IMR-90 (cell line): ENCODE measurements at regions not wholly inside any gene's neighbourhood (a gene's known extent, or its start where the extent isn't known, plus 50 kb on each side); places are given as distances from the start of the nearest gene placed in this dataset.

Source experiments
- ATAC-seq: fragments of 200-7000 bp; cut with Tn5 transposase; 2 replicates; pipeline ENCODE4 v1.9.1; 2020; ENCODE audit warnings: low read depth, mild to moderate bottlenecking, moderate library complexity
- BruUV-seq: library from RNA; stranded (reverse); fragments of 400-500 nt; replicated peaks from 2 replicates; lab custom pipeline; 2021; lab: Mats Ljungman, UMichigan
- CTCF ChIA-PET: fragments of 300-600 bp; formaldehyde crosslinking; extraction: SDS; loops from one replicate; lab custom pipeline; 2021; ENCODE audit warnings: antibody characterized with exemption; lab: Yijun Ruan, JAX
- POLR2A ChIA-PET: fragments of 300-600 bp; sonication (Branson Sonifier 250); formaldehyde crosslinking; loops from one replicate; lab custom pipeline; 2022; ENCODE audit warnings: antibody characterized with exemption; ENCODE audit not compliant: unreplicated experiment; lab: Charles Lee
- DNase-seq: peaks from one replicate; pipeline ENCODE4 v3.0.0; 2013
- H2AFZ ChIP-seq: replicated peaks from 2 replicates; pipeline ENCODE3; 2013; ENCODE audit warnings: low read length, mild to moderate bottlenecking; ENCODE audit not compliant: poor library complexity
- H2AK5ac ChIP-seq: 2 replicates; pipeline ENCODE4 v1.6.1; 2013; ENCODE audit warnings: low read depth, low read length, inconsistent platforms
- H2AK9ac ChIP-seq: replicated peaks from 2 replicates; pipeline ENCODE3; 2013; ENCODE audit warnings: mild to moderate bottlenecking, low read depth, low read length, moderate library complexity; ENCODE audit not compliant: poor library complexity
- H2BK120ac ChIP-seq: 2 replicates; pipeline ENCODE4 v1.6.1; 2013; ENCODE audit warnings: low read depth, low read length, inconsistent platforms
- H2BK15ac ChIP-seq: 3 replicates; pipeline ENCODE4 v1.6.1; 2013; ENCODE audit warnings: low read depth, low read length, inconsistent platforms
- H2BK20ac ChIP-seq: 2 replicates; pipeline ENCODE4 v1.6.1; 2013; ENCODE audit warnings: low read depth, mild to moderate bottlenecking, inconsistent platforms, low read length, moderate library complexity
- H2BK5ac ChIP-seq: 2 replicates; pipeline ENCODE4 v1.6.1; 2013; ENCODE audit warnings: mild to moderate bottlenecking, low read depth, low read length, inconsistent platforms; ENCODE audit not compliant: poor library complexity, severe bottlenecking
- H3K14ac ChIP-seq: replicated peaks from 2 replicates; pipeline ENCODE4 v1.6.1; 2013; ENCODE audit warnings: low read depth, low read length, inconsistent platforms
- H3K18ac ChIP-seq: 2 replicates; pipeline ENCODE4 v1.6.1; 2013; ENCODE audit warnings: low read depth, low read length, control low read depth
- H3K23ac ChIP-seq: 2 replicates; pipeline ENCODE4 v1.6.1; 2013; ENCODE audit warnings: low read depth, low read length, inconsistent platforms
- H3K27ac ChIP-seq: 2 replicates; pipeline ENCODE4 v1.5.1; 2013; ENCODE audit warnings: mild to moderate bottlenecking, control low read depth, low read length; ENCODE audit not compliant: insufficient read depth
- H3K27me3 ChIP-seq: 2 replicates; pipeline ENCODE4 v1.6.1; 2013; ENCODE audit warnings: low read length; ENCODE audit not compliant: control insufficient read depth, insufficient read depth
- H3K36me3 ChIP-seq: 2 replicates; pipeline ENCODE4 v1.6.1; 2013; ENCODE audit warnings: low read length, mixed read lengths; ENCODE audit not compliant: control insufficient read depth, insufficient read depth
- H3K4ac ChIP-seq: 2 replicates; pipeline ENCODE4 v1.6.1; 2013; ENCODE audit warnings: low read depth, low read length, inconsistent platforms
- H3K4me1 ChIP-seq: 2 replicates; pipeline ENCODE4 v1.6.1; 2013; ENCODE audit warnings: low read length, mixed read lengths; ENCODE audit not compliant: control insufficient read depth, insufficient read depth
- H3K4me2 ChIP-seq: 2 replicates; pipeline ENCODE4 v1.6.1; 2013; ENCODE audit warnings: low read depth, mild to moderate bottlenecking, control low read depth, low read length, moderate library complexity
- H3K4me3 ChIP-seq: 2 replicates; pipeline ENCODE4 v1.5.1; 2013; ENCODE audit warnings: low read depth, mild to moderate bottlenecking, control low read depth, low read length, moderate library complexity; ENCODE audit not compliant: insufficient read depth
- H3K56ac ChIP-seq: 2 replicates; pipeline ENCODE4 v1.6.1; 2013; ENCODE audit warnings: low read length, inconsistent platforms; ENCODE audit not compliant: insufficient read depth; ENCODE audit errors: extremely low read depth
- H3K79me1 ChIP-seq, 2 experiments: 2 replicates each; pipeline ENCODE4 v1.6.1; 2013; ENCODE audit warnings: low read length in 2 of 2, inconsistent platforms in 1 of 2, low read depth in 1 of 2
- H3K9ac ChIP-seq: 2 replicates; pipeline ENCODE4 v1.6.1; 2013; ENCODE audit warnings: low read depth, low read length, control low read depth
- H3K9me1 ChIP-seq: 2 replicates; pipeline ENCODE4 v1.6.1; 2013; ENCODE audit warnings: low read length, inconsistent platforms; ENCODE audit not compliant: insufficient read depth
- H3K9me3 ChIP-seq: 2 replicates; pipeline ENCODE4 v1.6.1; 2013; ENCODE audit warnings: low read length; ENCODE audit not compliant: control insufficient read depth, insufficient read depth
- H4K20me1 ChIP-seq: 2 replicates; pipeline ENCODE4 v1.6.1; 2013; ENCODE audit warnings: low read length, inconsistent platforms; ENCODE audit not compliant: insufficient read depth
- H4K5ac ChIP-seq: 2 replicates; pipeline ENCODE4 v1.6.1; 2013; ENCODE audit warnings: mild to moderate bottlenecking, low read depth, low read length, control low read depth
- H4K8ac ChIP-seq, 2 experiments: 2 replicates each; pipeline ENCODE4 v1.6.1; 2013; ENCODE audit warnings: low read depth in 2 of 2, low read length in 2 of 2, control low read depth in 1 of 2, inconsistent platforms in 1 of 2
- H4K91ac ChIP-seq: 2 replicates; pipeline ENCODE4 v1.6.1; 2013; ENCODE audit warnings: low read depth, low read length, inconsistent platforms; ENCODE audit not compliant: insufficient read depth
- FOS ChIP-seq: fragments of 150-350 bp; IDR thresholded peaks from 2 replicates; pipeline ENCODE4 v1.6.1; 2016; ENCODE audit warnings: low read depth, low read length
- MAFK ChIP-seq: IDR thresholded peaks from 2 replicates; pipeline ENCODE4 v1.6.1; 2012; ENCODE audit warnings: low read depth, low read length, improper control_type of control experiment
- MXI1 ChIP-seq: IDR thresholded peaks from 2 replicates; pipeline ENCODE4 v1.6.1; 2012; ENCODE audit warnings: low read depth, mild to moderate bottlenecking, low read length, moderate library complexity, borderline replicate concordance
- NFE2L2 ChIP-seq: fragments of 150-350 bp; IDR thresholded peaks from 2 replicates; pipeline ENCODE4 v1.6.1; 2016; ENCODE audit warnings: low read depth, mild to moderate bottlenecking, low read length
- RCOR1 ChIP-seq: IDR thresholded peaks from 2 replicates; pipeline ENCODE4 v1.6.1; 2012; ENCODE audit warnings: mild to moderate bottlenecking, low read length, improper control_type of control experiment; ENCODE audit not compliant: insufficient replicate concordance
- WGBS, 2 experiments: methylation state at CpG; one replicate each; pipeline versions ENCODE4 v1.1.5 to v1.1.7; 2013; ENCODE audit warnings: missing lambda C conversion rate in 2 of 2; ENCODE audit not compliant: insufficient read length in 1 of 2; ENCODE audit errors: extremely low coverage in 2 of 2; 5-methylcytosine and 5-hydroxymethylcytosine counted together
- dilution Hi-C: fragments of 300-500 bp; cut with HindIII; formaldehyde crosslinking; loops from one replicate; pipeline ENCODE4 v1.14.3; 2018; ENCODE audit warnings: low sequenced_read_pairs; ENCODE audit not compliant: unreplicated experiment
- in situ Hi-C: fragments of 300-500 bp; cut with MboI; formaldehyde crosslinking; loops from 3 replicates; pipeline ENCODE4 v1.14.3; 2019; ENCODE audit warnings: low sequenced_read_pairs, inconsistent platforms, mixed read lengths
- intact Hi-C: fragments of 100-400 bp; cut with micrococcal nuclease; formaldehyde crosslinking; loops from 2 replicates; pipeline ENCODE4 v1.10.0; 2022

GRCh38 chr1:58395355-58395754 is 151.2 kb downstream of the OMA1 start:
- H3K9ac ChIP-seq = peak overlapping the region; percentile 32; the same call in 1 of the 2 replicates
- ChIA-PET CTCF (interaction anchor here (0.6 to 1.3 kb wide), 2 partner anchors 63 to 1209 kb away, joined by 4 to 9 read pairs; no protein-coding TSS in a partner anchor), POLR2A (no interaction called here)
- peak overlapping the region; percentile 83 for H3K23ac ChIP-seq
- H2AK5ac ChIP-seq = peak overlapping the region; percentile 76
- peak overlapping the region; percentile 89 for H3K18ac ChIP-seq
- H2BK5ac ChIP-seq = peak overlapping the region; percentile 71
- peak overlapping the region; percentile 54; the same call in 1 of the 2 replicates for H3K4me2 ChIP-seq
- no CpG with 5 or more reads among the region's 2 CpGs for WGBS, 2 experiments
- H3K9me3 ChIP-seq = no peaks in the 10 kb centered on the region
- ATAC-seq (peak; percentile 91), DNase-seq (peak; percentile 91)
- H4K5ac ChIP-seq = peak overlapping the region; percentile 67
- no peak overlapping the region for H3K4me3 ChIP-seq
- H4K91ac ChIP-seq = peak overlapping the region; percentile 90
- in situ Hi-C loops = no loop called here
- no peaks in the 10 kb centered on the region for H4K20me1 ChIP-seq
- H3K4ac ChIP-seq = peak overlapping the region; percentile 90
- peak overlapping the region; percentile 83 for H3K14ac ChIP-seq
- H4K8ac ChIP-seq = peak overlapping the region; percentile 73 to 91
- peaks cover 7% of the 10 kb centered on the region for H3K9me1 ChIP-seq
- H2BK20ac ChIP-seq = peak overlapping the region; percentile 97
- H3K36me3 ChIP-seq = no peaks in the 10 kb centered on the region
- dilution Hi-C loops = no loop called here
- peak overlapping the region; percentile 36 for H2AFZ ChIP-seq
- H3K79me1 ChIP-seq = no peaks in the 10 kb centered on the region
- no TSS peak for BruUV-seq
- peak; percentile 68; the same call in 1 of the 2 replicates for TF ChIP-seq FOS
- peak; percentile 50 for TF ChIP-seq RCOR1
- TF ChIP-seq NFE2L2 = 0 out of 2 replicates have a peak, but pooled peaks have one; percentile 5
- TF ChIP-seq MAFK = peak; percentile 16; the same call in 1 of the 2 replicates
- no peak for TF ChIP-seq MXI1
- intact Hi-C loops = no loop called here
- H2BK15ac ChIP-seq = peak overlapping the region; percentile 89; the same call in 2 of the 3 replicates
- H2AK9ac ChIP-seq = peak overlapping the region; percentile 13
- H3K27me3 ChIP-seq = no peaks in the 10 kb centered on the region
- peak overlapping the region; percentile 56 for H3K27ac ChIP-seq
- H3K4me1 ChIP-seq = peaks cover 11% of the 10 kb centered on the region
- peak overlapping the region; percentile 72 for H3K56ac ChIP-seq
- peak overlapping the region; percentile 96 for H2BK120ac ChIP-seq
